HG03045 (cell line): ENCODE measurements at regions not wholly inside any gene's neighbourhood (a gene's known extent, or its start where the extent isn't known, plus 50 kb on each side); places are given as distances from the start of the nearest gene placed in this dataset.
"Not testable (repeated sequence)": the region's sequence is repeated elsewhere in the genome, so short reads cannot be mapped to it uniquely, and the experiment has no call there.

Experiments used
- ATAC-seq: cut with Tn5 transposase; IDR thresholded peaks from one replicate; pipeline ENCODE4 v1.9.1; 2021; ENCODE audit warnings: mild to moderate bottlenecking, moderate library complexity; ENCODE audit not compliant: unreplicated experiment

DNA sequence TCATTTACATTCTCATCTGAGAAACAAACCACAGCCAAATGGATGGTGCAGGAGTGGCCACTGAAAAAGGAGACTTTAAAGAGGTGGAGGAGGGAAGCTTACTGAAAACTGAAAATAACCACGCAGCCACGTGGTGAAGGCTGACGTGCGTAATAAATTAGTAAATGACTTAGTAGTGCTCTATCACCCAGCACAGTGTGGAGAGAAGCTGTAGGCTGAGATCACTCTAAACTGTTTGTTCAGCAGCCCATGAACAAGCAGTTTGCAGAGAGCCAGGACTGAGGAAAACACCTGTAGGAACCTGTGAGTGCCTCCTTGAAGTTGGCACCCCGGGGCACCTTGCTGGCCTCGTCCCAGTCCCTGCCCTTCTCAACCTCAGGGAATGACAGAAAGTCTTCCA, 193.0 kb downstream of the TXNL1 start:
- no peak for ATAC-seq

DNA sequence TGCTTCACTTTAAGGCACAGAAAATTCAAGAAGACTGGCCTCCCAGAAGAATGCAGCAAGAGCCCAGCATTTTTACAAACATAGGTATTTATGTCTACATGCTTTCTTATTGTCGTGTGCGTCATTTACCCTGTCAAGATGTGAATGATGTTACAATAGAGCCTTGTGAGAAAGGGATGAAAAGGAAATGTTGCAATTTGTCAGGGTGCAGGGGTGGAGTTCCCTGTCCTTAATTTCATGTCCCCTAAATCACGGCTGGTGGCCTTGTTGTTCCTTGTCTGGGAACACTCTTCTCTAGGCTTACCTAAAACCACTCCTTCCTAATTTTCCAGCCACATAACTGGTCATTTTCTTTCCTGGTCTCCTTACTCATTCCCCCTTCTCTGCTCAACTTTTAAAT, 194.2 kb downstream of the TXNL1 start:
- no peak for ATAC-seq

DNA sequence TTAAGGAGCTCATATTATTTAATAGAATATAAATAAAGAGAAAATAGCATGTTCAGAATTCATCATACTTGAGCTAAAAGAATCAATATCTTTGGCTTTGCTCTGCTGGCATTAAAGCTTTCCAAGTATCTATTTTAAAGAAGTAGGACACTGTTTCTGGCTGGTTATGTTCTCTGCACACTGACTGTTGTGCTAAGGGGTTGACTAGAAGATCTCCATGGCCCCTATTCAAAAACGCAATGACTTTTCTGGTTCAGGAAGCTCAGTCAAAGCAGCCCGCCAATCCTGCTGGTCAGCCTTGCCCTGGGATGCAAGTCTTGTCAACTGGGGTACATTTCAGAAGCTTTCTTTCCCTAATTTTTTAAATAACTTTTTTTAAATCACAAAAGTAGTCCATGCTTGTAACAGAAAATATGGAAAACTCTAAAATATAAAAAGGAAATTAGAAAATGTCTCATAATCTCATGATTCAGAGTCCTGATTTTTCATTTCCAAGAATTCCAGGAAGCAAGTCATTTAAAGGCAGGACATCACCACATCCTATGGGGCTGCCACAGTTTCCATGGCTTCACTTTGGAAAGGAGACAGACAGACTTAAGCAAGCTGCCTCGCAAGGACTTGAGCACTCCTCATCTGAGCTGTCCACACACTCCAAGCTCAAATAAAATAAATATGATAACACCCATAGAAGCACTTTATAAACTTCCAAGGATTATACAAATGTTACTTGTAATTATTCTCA, 195.1 kb downstream of the TXNL1 start:
- ATAC-seq: no peak

DNA sequence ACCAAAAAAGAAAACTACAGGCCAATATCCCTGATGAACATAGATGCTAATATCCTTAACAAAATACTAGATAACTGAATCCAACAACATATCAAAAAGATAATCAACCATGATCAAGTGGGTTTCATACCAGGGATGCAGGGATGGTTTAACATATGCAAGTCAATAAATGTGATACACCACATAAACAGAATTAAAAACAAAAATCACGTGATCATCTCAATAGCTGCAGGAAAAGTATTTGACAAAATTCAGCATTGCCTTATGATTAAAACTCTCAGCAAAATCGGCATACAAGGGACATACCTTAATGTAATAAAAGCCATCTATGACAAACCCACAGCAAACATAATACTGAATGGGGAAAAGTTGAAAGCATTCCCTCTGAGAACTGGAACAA, 199.9 kb downstream of the TXNL1 start:
- not testable (repeated sequence) for ATAC-seq

DNA sequence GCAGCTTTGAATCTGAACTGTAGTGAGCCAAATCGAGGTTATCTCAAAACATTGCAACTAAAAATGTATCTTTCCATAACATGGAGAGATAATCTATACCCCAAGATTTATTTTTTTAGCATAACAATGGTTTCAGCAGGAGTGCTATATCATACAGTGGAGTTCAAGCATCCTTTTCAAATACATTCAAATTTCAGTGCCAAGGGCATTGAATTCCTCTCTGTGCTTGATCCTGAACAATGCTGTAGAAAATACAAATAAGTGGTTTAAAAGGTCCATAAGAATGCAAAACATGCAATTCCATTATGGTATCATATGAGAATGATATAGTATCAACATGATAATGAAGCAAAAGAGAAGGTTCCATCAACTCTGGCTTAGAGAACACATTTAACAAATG, 201.7 kb downstream of the TXNL1 start:
- no peak for ATAC-seq

DNA sequence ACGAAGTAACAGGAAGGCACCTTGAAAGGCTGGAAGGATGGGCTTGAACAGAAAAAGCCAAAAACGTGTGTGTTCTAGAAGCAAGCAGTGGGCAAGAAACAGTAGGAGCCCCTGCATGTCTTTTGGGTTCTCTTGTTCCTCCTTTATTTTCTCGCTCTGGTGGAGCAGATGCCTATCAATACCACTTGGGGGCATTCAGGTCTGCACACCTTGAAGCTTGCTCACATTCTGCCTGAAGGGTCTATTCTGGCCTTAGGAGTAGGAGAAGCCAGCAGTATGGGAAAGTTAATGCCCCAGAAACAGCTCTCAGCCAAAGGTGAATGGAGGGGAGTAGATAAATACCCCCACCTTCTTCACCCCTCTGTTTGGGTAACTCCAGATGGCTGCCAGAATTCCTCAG, 204.5 kb downstream of the TXNL1 start:
- ATAC-seq: no peak

DNA sequence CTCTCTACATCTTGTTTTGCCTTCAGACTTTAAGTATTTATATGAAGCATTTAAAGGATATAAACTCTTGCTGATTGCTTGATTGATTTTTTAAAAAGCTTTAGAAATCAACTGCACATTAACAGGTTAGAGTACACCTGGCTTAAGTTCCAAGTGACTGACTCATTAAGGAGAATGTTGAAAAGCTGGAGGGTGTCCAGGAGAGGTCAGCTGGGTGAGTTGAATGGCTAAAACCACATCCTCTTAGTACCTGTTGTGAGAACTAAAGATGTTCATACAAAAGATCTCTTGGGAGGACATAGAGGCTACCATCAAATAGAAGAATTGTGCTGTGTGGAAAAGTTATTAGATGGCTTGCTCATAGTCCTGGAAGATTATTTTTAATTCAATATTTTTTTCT, 206.8 kb downstream of the TXNL1 start:
- ATAC-seq: no peak

DNA sequence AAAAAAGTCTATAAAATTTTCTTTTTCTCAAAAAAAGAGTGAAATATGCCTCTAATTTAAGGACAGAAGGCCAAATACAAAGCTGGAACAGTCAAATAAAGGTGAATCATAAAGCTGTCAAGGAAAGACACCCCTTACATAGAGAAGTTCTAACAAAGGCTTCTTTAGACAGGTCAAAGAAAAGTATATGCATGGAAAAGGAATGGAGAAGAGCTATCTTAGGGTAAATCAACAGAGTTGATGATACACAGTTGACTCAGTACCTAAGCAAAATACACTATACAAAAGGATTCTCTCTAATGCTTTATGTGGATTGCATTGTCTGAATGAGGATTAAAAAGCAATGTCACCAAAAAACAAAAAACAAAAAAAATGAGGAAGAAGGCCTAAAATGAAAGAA, 214.8 kb downstream of the TXNL1 start:
- ATAC-seq: no peak

DNA sequence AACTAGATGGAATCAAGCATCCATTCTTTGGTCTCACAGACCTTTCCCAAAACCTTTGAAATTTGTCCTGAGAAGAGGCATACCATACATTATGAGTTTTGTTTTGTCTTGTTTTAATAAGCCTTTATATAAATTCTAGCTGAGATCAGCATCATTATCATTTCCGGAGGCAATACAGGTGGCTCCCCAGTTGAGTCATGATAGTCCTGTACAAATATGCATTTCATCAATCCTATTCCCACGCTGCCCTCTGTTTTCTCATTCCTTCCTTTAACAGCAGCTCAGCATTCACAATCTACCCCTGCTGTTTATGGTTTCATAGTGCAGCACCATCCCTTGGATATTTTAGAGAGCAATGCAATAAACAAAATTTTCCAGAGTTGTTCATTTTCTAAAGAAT, 216.7 kb downstream of the TXNL1 start:
- no peak for ATAC-seq

DNA sequence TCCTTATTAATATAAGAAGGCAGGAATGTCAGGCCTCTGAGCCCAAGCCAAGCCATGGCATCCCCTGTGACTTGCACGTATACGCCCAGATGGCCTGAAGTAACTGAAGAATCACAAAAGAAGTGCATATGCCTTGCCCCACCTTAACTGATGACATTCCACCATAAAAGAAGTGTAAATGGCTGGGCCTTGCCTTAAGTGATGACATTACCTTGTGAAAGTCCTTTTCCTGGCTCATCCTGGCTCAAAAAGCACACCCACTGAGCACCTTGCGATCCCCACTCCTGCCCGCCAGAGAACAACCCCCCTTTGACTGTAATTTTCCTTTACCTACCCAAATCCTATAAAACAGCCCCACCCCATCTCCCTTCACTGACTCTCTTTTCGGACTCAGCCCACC, 217.5 kb downstream of the TXNL1 start:
- not testable (repeated sequence) for ATAC-seq

DNA sequence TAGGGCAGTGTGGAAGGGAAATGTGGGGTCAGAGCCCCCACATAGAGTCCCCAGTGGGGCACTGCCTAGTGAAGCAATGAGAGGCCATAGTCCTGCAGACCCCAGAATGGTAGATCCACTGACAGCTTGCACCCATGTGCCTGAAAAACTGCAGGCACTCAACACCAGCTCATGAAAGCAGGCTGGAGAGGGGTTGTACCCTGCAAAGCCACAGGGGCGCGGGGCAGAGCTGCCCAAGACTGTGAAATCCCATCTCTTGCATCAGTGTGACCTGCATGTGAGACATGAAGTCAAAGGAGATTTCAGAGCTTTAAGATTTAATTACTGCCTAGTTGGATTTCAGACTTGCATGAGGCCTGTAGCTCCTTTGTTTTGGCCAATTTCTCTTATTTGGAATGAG, 224.0 kb downstream of the TXNL1 start:
- no peak for ATAC-seq

DNA sequence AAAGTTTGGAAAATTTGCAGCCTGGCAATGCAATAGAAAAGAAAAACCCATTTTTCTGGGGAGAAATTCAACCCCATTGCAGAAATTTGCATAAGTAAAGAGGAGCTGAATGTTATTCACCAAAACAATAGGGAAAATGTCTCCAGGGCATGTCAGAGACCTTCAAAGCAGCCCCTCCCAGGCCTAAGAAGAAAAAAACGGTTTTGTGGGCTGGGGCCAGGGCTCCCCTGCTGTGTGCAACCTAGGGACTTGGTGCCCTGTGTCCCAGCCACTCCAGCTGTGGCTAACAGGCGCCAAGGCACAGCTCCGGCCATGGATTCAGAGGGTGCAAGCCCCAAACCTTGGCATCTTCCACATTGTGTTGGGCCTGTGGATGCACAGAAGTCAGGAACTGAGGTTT, 224.5 kb downstream of the TXNL1 start:
- ATAC-seq: no peak

DNA sequence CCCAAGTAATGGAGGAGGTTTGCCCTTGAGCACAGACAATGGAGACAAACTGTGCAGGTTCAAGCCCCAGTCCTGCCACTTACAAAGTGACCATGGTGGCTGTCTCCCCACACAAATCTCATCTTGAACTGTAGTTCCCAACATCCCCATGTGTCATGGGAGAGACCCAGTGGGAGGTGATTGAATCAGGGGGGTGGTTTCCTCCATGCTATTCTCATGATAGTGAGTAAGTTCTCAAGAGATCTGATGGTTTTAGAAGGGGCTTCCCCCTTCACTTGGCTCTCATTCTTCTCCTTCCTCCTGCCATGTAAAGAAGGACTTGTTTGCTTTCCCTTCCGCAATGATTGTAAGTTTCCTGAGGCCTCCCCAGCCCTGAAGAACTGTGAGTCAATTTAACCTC, 225.4 kb downstream of the TXNL1 start:
- no peak for ATAC-seq

DNA sequence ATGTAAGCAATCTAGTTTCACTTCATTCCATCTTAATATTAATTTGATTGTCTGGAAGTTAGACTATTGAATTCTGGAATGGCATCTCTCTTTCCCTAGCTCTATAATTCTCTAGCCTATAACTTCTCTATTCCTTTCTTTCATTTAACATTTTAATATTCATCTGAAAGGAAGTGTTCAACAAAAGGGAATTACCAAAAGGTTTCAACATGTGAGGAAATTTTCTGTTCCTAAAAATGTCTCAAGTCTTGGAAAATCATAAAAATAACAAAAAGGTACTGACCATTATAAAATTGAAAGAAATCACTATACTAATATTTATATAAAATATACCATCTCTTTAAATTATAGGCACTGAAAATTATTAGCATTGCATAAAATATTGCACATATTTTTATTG, 228.7 kb downstream of the TXNL1 start:
- no peak for ATAC-seq

DNA sequence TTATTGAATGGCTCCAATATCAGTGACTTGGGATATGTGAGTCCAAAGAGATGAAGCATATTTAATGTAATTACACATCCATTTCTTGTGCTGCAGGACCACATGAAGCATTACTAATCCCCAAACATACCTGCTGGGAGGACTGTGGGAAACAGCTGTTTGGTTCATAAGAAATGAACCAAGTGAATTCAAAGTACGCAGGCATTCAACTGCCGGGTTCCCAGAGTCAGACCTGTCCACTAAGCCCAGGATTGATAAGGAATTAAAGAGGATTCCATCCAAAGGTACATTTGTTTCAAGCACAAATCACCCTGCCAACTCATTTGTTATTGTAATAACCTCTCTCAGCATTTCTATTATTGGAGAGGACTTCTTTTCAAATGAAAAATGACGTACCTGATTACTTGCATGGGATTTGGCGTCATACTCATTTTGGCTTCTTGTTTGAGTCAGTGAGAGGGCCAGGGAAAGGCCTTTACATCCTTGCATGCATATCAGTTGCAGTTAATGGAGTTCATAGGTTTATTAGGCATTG, 230.7 kb downstream of the TXNL1 start:
- no peak for ATAC-seq

DNA sequence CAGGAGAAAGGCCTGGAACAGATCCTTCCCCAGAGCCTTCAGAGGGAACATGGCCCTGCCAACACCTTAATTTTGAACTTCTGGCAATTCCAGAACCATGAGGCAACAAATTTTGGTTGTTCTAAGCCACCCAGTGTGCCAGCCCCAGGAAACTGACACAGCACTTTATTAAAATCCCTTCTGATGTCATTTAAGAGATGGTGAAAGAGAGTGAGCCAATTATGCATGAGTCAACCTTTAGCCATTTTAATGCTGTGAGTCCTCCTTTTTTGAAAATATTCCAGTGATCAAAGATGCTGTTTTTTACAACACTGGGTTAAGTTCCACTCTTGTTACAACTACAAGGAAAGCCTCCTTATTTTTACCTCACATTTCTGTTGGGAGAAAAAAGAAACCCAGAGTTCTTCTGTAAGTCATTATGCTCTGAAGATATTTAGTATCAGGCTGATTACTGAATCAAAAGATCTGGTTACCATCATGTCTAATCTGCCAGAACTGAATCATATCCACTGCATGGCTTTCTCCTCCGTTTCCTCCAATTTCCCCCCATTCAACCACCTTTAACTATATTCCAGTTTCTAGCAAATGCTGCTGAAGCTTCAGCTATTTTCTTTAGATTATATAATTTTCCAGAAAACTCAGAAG, 235.4 kb downstream of the TXNL1 start:
- no peak for ATAC-seq

DNA sequence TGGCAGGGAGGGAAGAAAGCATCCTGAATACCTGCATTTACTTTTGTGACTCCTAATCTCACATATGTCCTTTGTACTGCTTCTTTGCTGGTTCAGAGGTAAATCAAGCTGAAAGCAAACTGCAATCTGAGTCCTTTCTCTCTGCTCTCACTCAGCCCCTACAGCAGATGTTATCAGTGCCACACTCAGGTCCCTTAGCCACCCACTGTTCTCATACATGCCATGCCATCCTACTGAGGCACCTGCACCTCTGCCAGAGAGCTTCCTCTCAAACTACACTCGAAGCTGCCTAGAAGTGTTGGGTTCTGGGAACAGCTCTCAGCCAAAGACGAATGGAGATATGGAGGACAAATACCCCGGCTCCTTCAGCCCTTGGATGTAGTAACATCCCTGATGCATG, 244.5 kb downstream of the TXNL1 start:
- ATAC-seq: no peak

DNA sequence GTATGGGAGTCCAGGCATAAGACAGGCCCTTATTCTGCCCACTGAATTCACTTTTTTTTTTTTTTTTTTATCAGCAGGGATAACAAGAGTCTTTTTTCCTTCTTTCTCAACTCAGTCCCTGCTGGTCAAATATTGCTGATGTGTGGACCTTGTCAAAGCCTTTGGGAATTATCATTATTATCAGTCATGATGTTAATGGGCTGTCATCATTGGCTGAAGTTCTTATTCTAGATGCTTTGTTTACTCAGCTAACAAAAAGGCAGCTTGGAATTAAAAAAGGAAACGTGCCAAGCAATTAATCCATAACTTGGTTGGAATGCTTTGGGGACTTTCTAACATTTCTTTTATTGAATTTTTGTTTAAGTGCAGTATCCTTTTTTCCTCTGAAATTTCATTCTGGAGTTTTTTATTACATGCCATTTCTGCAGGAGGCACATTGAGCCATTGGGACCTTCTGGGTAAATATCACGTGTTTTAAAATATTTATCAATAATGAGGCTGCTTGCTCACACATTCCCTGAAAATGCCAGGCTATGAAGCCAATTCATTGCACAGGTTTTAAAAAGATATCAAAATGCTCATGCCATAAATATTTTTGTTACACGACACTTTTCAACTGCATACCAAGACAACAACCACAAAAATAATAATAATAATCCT, 246.3 kb downstream of the TXNL1 start:
- ATAC-seq: no peak

DNA sequence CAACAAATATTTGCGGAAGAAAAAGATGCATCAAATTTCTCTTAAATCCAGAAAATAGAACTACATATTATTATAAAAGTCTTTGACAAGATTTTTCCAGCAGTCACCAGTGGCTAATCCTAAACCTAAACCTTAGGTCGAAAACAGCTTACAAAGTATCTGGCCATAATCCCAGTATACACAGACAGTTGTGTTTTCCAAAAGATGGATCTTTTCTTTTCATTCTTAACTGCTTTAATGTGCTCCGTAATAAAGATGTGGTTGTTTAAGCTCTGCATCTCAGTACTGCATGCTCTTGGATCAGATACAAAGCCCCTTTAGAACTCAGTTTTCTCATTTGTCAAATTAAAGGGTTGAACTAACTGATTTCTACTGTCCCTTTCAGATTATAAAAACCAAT, 247.8 kb downstream of the TXNL1 start:
- no peak for ATAC-seq

DNA sequence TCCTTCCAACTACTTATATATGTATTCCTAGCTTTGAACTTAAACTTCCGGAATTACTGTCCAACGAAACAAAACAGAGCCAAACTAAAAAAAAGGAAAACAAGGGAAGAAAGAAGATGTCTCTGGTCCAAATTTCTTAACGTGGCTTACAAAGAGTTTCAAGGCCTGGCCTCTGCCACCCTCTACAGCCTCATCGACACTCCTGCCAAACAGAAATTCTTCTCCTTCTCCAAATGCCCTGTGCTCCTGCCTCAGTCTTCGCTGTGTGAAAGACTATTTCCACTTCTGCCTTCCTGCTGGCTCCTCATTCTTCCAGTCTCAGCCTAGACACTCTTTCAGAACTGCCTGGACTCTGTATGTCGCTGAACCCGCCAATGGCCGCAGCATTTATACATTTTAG, 249.2 kb downstream of the TXNL1 start:
- no peak for ATAC-seq

DNA sequence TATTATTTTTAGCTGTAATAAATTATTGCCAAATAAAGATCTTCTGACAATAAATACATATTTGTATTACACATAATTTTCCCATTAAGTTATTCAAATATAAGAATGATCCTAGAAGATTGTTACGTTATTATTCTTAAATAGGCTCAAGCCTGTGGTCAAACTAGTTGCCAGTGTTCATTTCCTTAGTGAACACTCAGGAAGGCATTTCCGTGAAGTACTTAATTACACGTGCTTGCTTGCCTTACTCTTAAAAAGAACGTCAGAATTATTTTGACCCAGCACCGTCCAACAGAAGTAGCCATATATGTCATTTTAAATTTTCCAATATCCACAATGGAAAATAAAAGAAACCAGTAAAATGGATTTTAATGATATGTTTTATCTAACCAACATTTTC, 249.8 kb downstream of the TXNL1 start:
- no peak for ATAC-seq

DNA sequence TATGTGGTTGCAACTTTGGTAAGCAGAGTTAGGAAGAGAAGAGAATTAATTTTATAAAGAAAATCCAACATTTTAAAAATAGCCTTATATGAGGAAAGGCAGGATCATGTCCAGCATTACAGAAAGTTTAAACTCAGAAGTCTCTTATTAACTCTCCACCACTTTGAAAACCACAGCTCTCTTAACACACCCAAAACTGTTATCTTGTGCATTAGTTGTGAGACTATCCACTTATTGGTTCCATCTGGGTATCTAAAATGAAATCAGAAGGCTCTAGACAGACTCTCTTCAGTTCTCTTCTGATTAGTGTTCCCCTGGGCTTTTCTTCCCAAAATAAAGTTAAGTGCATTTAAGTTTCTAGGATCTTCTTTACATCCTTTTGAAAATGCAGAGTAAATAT, 251.5 kb downstream of the TXNL1 start:
- ATAC-seq: no peak
